Glomerular endothelial cell (primary cell): ENCODE measurements at regions not wholly inside any gene's neighbourhood (a gene's known extent, or its start where the extent isn't known, plus 50 kb on each side); places are given as distances from the start of the nearest gene placed in this dataset.
"Not testable (repeated sequence)": the region's sequence is repeated elsewhere in the genome, so short reads cannot be mapped to it uniquely, and the experiment has no call there.

Experiments used
- DNase-seq: peaks from one replicate; pipeline ENCODE4 v3.0.0-alpha.2; 2011; ENCODE audit warnings: low read depth, low spot score; ENCODE audit errors: extremely low read depth

GRCh38 chr14:38973083-38973700 is 129.8 kb downstream of the SEC23A start:
- DNase-seq = no peak

GRCh38 chr14:38972511-38972910 is 130.5 kb downstream of the SEC23A start:
- DNase-seq = no peak

GRCh38 chr14:38971258-38971921 is 131.6 kb downstream of the SEC23A start:
- no peak for DNase-seq

GRCh38 chr14:38964630-38965029 is 138.4 kb downstream of the SEC23A start:
- DNase-seq = no peak

- no peak for DNase-seq
Measured at GRCh38 chr14:38960946-38961531, 142.0 kb downstream of the SEC23A start.

GRCh38 chr14:38959021-38959420 is 144.0 kb downstream of the SEC23A start:
- DNase-seq = no peak

GRCh38 chr14:38958589-38958988 is 144.4 kb downstream of the SEC23A start:
- DNase-seq = no peak

GRCh38 chr14:38951451-38951850 is 151.6 kb downstream of the SEC23A start:
- DNase-seq = no peak

GRCh38 chr14:38950676-38951075 is 152.4 kb downstream of the SEC23A start:
- no peak for DNase-seq

- no peak for DNase-seq
Measured at GRCh38 chr14:38948576-38948975, 154.5 kb downstream of the SEC23A start.

GRCh38 chr14:38948171-38948570 is 154.9 kb downstream of the SEC23A start:
- no peak for DNase-seq

GRCh38 chr14:38947343-38947742 is 155.7 kb downstream of the SEC23A start:
- no peak for DNase-seq

GRCh38 chr14:38944691-38945090 is 158.3 kb downstream of the SEC23A start:
- DNase-seq = no peak

- no peak for DNase-seq
Measured at GRCh38 chr14:38941488-38941887, 161.5 kb downstream of the SEC23A start.

- not testable (repeated sequence) for DNase-seq
Measured at GRCh38 chr14:38932653-38933000, 170.4 kb downstream of the SEC23A start.

GRCh38 chr14:38931969-38932652 is 170.9 kb downstream of the SEC23A start:
- no peak for DNase-seq

GRCh38 chr14:38930898-38931297 is 172.1 kb downstream of the SEC23A start:
- no peak for DNase-seq

- no peak for DNase-seq
Measured at GRCh38 chr14:38930022-38930421, 173.0 kb downstream of the SEC23A start.

- DNase-seq = no peak
Measured at GRCh38 chr14:38929416-38929815, 173.6 kb downstream of the SEC23A start.

GRCh38 chr14:38921893-38922292 is 181.1 kb downstream of the SEC23A start:
- DNase-seq = not testable (repeated sequence)

GRCh38 chr14:38915125-38915524 is 187.9 kb downstream of the SEC23A start:
- no peak for DNase-seq

- DNase-seq = no peak
Measured at GRCh38 chr14:38910092-38910491, 192.9 kb downstream of the SEC23A start.
